ENCODE measurements at regions not wholly inside any gene's neighbourhood (a gene's known extent, or its start where the extent isn't known, plus 50 kb on each side); places are given as distances from the start of the nearest gene placed in this dataset.

DNA sequence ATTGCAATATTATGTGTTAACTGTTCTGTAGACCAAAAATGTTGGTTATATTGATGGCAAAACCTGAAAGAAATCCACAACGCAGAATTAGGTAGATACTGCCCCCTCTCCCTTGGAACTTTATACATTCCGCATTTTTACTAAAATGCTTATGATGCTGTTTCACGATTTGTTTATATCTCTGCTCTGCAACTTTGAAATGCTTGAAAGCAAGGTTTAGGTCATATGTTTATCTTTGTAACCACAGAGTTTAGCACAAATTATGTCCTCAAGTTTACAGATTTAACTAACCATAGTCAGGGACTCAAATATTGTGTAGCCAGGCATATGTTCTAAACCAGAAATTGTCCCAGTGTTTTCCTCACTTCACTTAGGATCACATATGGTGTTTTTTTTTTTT lies 66.1 kb upstream of the H2AZ1 start (continued):
- no peak for TF ChIP-seq ZNF114 (CRISPR knock-in tag; IDR thresholded peaks at IDR 0.05)
- no peak for TF ChIP-seq ZNF331 (CRISPR knock-in tag; IDR thresholded peaks at IDR 0.05; ENCODE audit: low read depth)
- TF ChIP-seq, protein P1, sequence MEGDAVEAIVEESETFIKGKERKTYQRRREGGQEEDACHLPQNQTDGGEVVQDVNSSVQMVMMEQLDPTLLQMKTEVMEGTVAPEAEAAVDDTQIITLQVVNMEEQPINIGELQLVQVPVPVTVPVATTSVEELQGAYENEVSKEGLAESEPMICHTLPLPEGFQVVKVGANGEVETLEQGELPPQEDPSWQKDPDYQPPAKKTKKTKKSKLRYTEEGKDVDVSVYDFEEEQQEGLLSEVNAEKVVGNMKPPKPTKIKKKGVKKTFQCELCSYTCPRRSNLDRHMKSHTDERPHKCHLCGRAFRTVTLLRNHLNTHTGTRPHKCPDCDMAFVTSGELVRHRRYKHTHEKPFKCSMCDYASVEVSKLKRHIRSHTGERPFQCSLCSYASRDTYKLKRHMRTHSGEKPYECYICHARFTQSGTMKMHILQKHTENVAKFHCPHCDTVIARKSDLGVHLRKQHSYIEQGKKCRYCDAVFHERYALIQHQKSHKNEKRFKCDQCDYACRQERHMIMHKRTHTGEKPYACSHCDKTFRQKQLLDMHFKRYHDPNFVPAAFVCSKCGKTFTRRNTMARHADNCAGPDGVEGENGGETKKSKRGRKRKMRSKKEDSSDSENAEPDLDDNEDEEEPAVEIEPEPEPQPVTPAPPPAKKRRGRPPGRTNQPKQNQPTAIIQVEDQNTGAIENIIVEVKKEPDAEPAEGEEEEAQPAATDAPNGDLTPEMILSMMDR (conservative IDR thresholded peaks at IDR 0.05; ENCODE audit: low read depth in 2 of 2), result no peak
- TF ChIP-seq, protein P2, sequence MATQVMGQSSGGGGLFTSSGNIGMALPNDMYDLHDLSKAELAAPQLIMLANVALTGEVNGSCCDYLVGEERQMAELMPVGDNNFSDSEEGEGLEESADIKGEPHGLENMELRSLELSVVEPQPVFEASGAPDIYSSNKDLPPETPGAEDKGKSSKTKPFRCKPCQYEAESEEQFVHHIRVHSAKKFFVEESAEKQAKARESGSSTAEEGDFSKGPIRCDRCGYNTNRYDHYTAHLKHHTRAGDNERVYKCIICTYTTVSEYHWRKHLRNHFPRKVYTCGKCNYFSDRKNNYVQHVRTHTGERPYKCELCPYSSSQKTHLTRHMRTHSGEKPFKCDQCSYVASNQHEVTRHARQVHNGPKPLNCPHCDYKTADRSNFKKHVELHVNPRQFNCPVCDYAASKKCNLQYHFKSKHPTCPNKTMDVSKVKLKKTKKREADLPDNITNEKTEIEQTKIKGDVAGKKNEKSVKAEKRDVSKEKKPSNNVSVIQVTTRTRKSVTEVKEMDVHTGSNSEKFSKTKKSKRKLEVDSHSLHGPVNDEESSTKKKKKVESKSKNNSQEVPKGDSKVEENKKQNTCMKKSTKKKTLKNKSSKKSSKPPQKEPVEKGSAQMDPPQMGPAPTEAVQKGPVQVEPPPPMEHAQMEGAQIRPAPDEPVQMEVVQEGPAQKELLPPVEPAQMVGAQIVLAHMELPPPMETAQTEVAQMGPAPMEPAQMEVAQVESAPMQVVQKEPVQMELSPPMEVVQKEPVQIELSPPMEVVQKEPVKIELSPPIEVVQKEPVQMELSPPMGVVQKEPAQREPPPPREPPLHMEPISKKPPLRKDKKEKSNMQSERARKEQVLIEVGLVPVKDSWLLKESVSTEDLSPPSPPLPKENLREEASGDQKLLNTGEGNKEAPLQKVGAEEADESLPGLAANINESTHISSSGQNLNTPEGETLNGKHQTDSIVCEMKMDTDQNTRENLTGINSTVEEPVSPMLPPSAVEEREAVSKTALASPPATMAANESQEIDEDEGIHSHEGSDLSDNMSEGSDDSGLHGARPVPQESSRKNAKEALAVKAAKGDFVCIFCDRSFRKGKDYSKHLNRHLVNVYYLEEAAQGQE (IDR thresholded peaks at IDR 0.05; ENCODE audit: unreplicated experiment), result no peak
- TF ChIP-seq EZH2 (IDR thresholded peaks at IDR 0.05; ENCODE audit: low read depth, unreplicated experiment), result no peak
- no peak for TF ChIP-seq JUNB (IDR thresholded peaks at IDR 0.05; ENCODE audit: unreplicated experiment)
- TF ChIP-seq EZH2phosphoT487 (IDR thresholded peaks at IDR 0.05; ENCODE audit: unreplicated experiment), result no peak
- TF ChIP-seq NANOG (IDR thresholded peaks at IDR 0.05; ENCODE audit: borderline replicate concordance), result no peak
- TF ChIP-seq, protein P3, sequence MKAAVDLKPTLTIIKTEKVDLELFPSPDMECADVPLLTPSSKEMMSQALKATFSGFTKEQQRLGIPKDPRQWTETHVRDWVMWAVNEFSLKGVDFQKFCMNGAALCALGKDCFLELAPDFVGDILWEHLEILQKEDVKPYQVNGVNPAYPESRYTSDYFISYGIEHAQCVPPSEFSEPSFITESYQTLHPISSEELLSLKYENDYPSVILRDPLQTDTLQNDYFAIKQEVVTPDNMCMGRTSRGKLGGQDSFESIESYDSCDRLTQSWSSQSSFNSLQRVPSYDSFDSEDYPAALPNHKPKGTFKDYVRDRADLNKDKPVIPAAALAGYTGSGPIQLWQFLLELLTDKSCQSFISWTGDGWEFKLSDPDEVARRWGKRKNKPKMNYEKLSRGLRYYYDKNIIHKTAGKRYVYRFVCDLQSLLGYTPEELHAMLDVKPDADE (IDR thresholded peaks at IDR 0.05), result no peak
- no peak for TF ChIP-seq STAT1 (IDR thresholded peaks at IDR 0.05; ENCODE audit: unreplicated experiment)

DNA sequence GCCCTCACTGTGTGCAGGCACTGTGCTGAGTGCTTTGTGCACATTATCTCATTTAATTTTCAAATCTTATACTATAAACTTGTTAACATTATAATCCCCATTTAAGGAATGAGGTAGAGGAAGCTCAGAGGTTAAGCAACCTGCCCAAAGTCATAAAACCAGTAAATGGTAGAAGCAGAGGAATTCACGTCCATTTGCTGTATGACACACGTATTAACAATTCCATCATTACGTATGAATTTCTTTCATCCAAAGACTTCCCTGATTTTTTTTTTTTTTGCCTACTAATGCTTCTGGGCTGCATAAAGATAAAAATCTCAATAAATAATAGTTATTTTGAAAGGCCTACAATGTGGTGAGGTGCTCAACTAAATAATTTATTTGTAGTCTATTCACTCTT lies 64.5 kb upstream of the H2AZ1 start:
- Mint-ChIP-seq H3K4me3 (no peak overlapping the region), H3K27me3 (ENCODE audit: insufficient read depth, low read depth, poor library complexity) (no peaks in the 10 kb centered on the region), H3K4me1 (no peaks in the 10 kb centered on the region), H3K27ac (no peak overlapping the region), H3K36me3 (ENCODE audit: low read depth) (no peaks in the 10 kb centered on the region), H3K9me3 (no peaks in the 10 kb centered on the region; the same call in 2 of the 3 replicates)
- DNase-seq (ENCODE audit: low spot score) (no peak), ATAC-seq (no peak)
- H2AFZ ChIP-seq, result no peak overlapping the region
- H3F3A ChIP-seq (replicated peaks; ENCODE audit: low read depth), result no peaks in the 10 kb centered on the region
- H3K4me1 ChIP-seq (ENCODE audit: insufficient read depth), result no peaks in the 10 kb centered on the region
- H3K4me3 ChIP-seq, result no peak overlapping the region
- H4K20me1 ChIP-seq (replicated peaks; ENCODE audit: insufficient read depth), result no peaks in the 10 kb centered on the region
- H3K27me3 ChIP-seq (ENCODE audit: insufficient read depth), result no peaks in the 10 kb centered on the region
- H3K79me2 ChIP-seq (replicated peaks; ENCODE audit: insufficient read depth), result no peaks in the 10 kb centered on the region
- H3K9me2 ChIP-seq (ENCODE audit: insufficient read depth), result no peaks in the 10 kb centered on the region
- no peak overlapping the region for H3K27ac ChIP-seq (ENCODE audit: low read depth)
- H3K4me2 ChIP-seq, result no peak overlapping the region
- H3K36me3 ChIP-seq (ENCODE audit: insufficient read depth), result no peaks in the 10 kb centered on the region
- no peak for TF ChIP-seq ZNF114 (CRISPR knock-in tag; IDR thresholded peaks at IDR 0.05)
- no peak for TF ChIP-seq NANOG (IDR thresholded peaks at IDR 0.05; ENCODE audit: borderline replicate concordance)
- no peak for TF ChIP-seq EZH2 (IDR thresholded peaks at IDR 0.05; ENCODE audit: low read depth, unreplicated experiment)
- TF ChIP-seq, protein P4, sequence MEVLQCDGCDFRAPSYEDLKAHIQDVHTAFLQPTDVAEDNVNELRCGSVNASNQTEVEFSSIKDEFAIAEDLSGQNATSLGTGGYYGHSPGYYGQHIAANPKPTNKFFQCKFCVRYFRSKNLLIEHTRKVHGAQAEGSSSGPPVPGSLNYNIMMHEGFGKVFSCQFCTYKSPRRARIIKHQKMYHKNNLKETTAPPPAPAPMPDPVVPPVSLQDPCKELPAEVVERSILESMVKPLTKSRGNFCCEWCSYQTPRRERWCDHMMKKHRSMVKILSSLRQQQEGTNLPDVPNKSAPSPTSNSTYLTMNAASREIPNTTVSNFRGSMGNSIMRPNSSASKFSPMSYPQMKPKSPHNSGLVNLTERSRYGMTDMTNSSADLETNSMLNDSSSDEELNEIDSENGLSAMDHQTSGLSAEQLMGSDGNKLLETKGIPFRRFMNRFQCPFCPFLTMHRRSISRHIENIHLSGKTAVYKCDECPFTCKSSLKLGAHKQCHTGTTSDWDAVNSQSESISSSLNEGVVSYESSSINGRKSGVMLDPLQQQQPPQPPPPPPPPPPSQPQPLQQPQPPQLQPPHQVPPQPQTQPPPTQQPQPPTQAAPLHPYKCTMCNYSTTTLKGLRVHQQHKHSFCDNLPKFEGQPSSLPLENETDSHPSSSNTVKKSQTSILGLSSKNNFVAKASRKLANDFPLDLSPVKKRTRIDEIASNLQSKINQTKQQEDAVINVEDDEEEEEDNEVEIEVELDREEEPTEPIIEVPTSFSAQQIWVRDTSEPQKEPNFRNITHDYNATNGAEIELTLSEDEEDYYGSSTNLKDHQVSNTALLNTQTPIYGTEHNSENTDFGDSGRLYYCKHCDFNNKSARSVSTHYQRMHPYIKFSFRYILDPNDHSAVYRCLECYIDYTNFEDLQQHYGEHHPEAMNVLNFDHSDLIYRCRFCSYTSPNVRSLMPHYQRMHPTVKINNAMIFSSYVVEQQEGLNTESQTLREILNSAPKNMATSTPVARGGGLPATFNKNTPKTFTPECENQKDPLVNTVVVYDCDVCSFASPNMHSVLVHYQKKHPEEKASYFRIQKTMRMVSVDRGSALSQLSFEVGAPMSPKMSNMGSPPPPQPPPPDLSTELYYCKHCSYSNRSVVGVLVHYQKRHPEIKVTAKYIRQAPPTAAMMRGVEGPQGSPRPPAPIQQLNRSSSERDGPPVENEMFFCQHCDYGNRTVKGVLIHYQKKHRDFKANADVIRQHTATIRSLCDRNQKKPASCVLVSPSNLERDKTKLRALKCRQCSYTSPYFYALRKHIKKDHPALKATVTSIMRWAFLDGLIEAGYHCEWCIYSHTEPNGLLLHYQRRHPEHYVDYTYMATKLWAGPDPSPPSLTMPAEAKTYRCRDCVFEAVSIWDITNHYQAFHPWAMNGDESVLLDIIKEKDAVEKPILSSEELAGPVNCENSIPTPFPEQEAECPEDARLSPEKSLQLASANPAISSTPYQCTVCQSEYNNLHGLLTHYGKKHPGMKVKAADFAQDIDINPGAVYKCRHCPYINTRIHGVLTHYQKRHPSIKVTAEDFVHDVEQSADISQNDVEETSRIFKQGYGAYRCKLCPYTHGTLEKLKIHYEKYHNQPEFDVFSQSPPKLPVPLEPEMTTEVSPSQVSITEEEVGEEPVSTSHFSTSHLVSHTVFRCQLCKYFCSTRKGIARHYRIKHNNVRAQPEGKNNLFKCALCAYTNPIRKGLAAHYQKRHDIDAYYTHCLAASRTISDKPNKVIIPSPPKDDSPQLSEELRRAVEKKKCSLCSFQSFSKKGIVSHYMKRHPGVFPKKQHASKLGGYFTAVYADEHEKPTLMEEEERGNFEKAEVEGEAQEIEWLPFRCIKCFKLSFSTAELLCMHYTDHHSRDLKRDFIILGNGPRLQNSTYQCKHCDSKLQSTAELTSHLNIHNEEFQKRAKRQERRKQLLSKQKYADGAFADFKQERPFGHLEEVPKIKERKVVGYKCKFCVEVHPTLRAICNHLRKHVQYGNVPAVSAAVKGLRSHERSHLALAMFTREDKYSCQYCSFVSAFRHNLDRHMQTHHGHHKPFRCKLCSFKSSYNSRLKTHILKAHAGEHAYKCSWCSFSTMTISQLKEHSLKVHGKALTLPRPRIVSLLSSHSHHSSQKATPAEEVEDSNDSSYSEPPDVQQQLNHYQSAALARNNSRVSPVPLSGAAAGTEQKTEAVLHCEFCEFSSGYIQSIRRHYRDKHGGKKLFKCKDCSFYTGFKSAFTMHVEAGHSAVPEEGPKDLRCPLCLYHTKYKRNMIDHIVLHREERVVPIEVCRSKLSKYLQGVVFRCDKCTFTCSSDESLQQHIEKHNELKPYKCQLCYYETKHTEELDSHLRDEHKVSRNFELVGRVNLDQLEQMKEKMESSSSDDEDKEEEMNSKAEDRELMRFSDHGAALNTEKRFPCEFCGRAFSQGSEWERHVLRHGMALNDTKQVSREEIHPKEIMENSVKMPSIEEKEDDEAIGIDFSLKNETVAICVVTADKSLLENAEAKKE (CRISPR knock-in tag; IDR thresholded peaks at IDR 0.05), result no peak
- TF ChIP-seq JUNB (IDR thresholded peaks at IDR 0.05; ENCODE audit: unreplicated experiment), result no peak
- no peak for TF ChIP-seq CREB1 (CRISPR knock-in tag; IDR thresholded peaks at IDR 0.05; ENCODE audit: low read depth)
- no peak for TF ChIP-seq POLR2AphosphoS5 (IDR thresholded peaks at IDR 0.05; ENCODE audit: low read depth)
- TF ChIP-seq EZH2phosphoT487 (IDR thresholded peaks at IDR 0.05; ENCODE audit: unreplicated experiment), result no peak

Data from GM23338 (cell line).